ENCODE measurements at regions not wholly inside any gene's neighbourhood (a gene's known extent, or its start where the extent isn't known, plus 50 kb on each side); places are given as distances from the start of the nearest gene placed in this dataset.

GRCh38 chr14:49527221-49527620 is 59.0 kb downstream of the RPS29 start:
- no peak for DNase-seq

GRCh38 chr14:49526101-49526500 is 60.1 kb downstream of the RPS29 start:
- DNase-seq: no peak

- DNase-seq: no peak
Observed at GRCh38 chr14:49516286-49516685, 69.9 kb downstream of the RPS29 start.

- DNase-seq: no peak
Observed at GRCh38 chr14:49512571-49512970, 73.6 kb downstream of the RPS29 start.

GRCh38 chr14:49512147-49512551 is 74.0 kb downstream of the RPS29 start:
- DNase-seq: no peak

- DNase-seq: no peak
Observed at GRCh38 chr14:49508124-49508523, 78.1 kb downstream of the RPS29 start.

GRCh38 chr14:49506650-49507049 is 79.5 kb downstream of the RPS29 start:
- no peak for DNase-seq

- DNase-seq: no peak
Observed at GRCh38 chr14:49505041-49505766, 81.0 kb downstream of the RPS29 start.

- peak; percentile 30 for DNase-seq
Observed at GRCh38 chr14:49497725-49498348, 88.3 kb downstream of the RPS29 start.

GRCh38 chr14:49497267-49497666 is 88.9 kb downstream of the RPS29 start:
- DNase-seq: no peak

GRCh38 chr14:49494836-49495235 is 91.3 kb downstream of the RPS29 start:
- DNase-seq: no peak

GRCh38 chr14:49493557-49493956 is 92.6 kb downstream of the RPS29 start:
- no peak for DNase-seq

- no peak for DNase-seq
Observed at GRCh38 chr14:49492151-49492550, 94.0 kb downstream of the RPS29 start.

GRCh38 chr14:49489341-49489740 is 96.8 kb downstream of the RPS29 start:
- DNase-seq: no peak

- no peak for DNase-seq
Observed at GRCh38 chr14:49487238-49487637, 98.9 kb downstream of the RPS29 start.

- DNase-seq: no peak
Observed at GRCh38 chr14:49485290-49485689, 100.9 kb downstream of the RPS29 start.

GRCh38 chr14:49484180-49484579 is 102.0 kb downstream of the RPS29 start:
- no peak for DNase-seq

GRCh38 chr14:49483268-49483667 is 102.9 kb downstream of the RPS29 start:
- no peak for DNase-seq

- no peak for DNase-seq
Observed at GRCh38 chr14:49480979-49481498, 105.1 kb downstream of the RPS29 start.

- no peak for DNase-seq
Observed at GRCh38 chr14:49480053-49480760, 106.0 kb downstream of the RPS29 start.

- DNase-seq: no peak
Observed at GRCh38 chr14:49479432-49479831, 106.7 kb downstream of the RPS29 start.

- DNase-seq: no peak
Observed at GRCh38 chr14:49478784-49479183, 107.4 kb downstream of the RPS29 start.

GRCh38 chr14:49467091-49467490 is 119.1 kb downstream of the RPS29 start:
- DNase-seq: no peak

GRCh38 chr14:49464885-49465284 is 121.3 kb downstream of the RPS29 start:
- DNase-seq: no peak

Measured in NCI-H1417 treated with DMSO at 0.1 percent for 48 hours (cell line).